D721Med (cell line): ENCODE measurements at regions not wholly inside any gene's neighbourhood (a gene's known extent, or its start where the extent isn't known, plus 50 kb on each side); places are given as distances from the start of the nearest gene placed in this dataset.
"Not testable (repeated sequence)": the region's sequence is repeated elsewhere in the genome, so short reads cannot be mapped to it uniquely, and the experiment has no call there.

ENCODE experiments used
- DNase-seq: peaks from one replicate; pipeline ENCODE4 v3.0.0; 2011; ENCODE audit warnings: low spot score; ENCODE audit not compliant: insufficient read length
- FAIRE-seq: peaks from 2 replicates; lab custom pipeline; 2011; peaks lifted over from hg19 to GRCh38; lab: Jason Lieb, UNC
- TF ChIP-seq, protein P1 (sequence below): IDR thresholded peaks from 2 replicates; pipeline ENCODE4 v1.5.1; 2012; ENCODE audit warnings: mild to moderate bottlenecking, control low read depth; ENCODE audit not compliant: insufficient read depth; ENCODE audit errors: missing control alignments

DNA sequence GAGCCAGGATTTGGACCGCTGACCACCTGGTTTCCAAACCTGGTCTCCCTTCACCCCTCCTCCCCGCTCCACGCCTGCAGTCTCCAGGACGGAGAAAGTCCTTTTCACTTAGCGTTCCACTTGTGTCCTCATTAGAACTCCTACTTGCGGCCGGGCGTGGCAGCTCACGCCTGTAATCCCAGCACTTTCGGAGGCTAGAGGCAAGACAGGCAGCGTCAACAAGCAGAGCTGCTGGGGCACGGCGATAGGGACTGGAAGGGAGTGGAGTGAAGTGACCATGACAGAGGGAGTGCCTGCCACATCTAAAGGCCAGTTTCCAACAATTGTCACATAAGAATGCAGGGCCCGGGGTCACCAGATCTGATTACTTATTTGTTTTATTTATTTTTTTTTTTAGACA, 132.5 kb upstream of the NCOR2 start:
- FAIRE-seq (no peak), DNase-seq (no peak)
- TF ChIP-seq, protein P1, sequence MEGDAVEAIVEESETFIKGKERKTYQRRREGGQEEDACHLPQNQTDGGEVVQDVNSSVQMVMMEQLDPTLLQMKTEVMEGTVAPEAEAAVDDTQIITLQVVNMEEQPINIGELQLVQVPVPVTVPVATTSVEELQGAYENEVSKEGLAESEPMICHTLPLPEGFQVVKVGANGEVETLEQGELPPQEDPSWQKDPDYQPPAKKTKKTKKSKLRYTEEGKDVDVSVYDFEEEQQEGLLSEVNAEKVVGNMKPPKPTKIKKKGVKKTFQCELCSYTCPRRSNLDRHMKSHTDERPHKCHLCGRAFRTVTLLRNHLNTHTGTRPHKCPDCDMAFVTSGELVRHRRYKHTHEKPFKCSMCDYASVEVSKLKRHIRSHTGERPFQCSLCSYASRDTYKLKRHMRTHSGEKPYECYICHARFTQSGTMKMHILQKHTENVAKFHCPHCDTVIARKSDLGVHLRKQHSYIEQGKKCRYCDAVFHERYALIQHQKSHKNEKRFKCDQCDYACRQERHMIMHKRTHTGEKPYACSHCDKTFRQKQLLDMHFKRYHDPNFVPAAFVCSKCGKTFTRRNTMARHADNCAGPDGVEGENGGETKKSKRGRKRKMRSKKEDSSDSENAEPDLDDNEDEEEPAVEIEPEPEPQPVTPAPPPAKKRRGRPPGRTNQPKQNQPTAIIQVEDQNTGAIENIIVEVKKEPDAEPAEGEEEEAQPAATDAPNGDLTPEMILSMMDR: no peak

DNA sequence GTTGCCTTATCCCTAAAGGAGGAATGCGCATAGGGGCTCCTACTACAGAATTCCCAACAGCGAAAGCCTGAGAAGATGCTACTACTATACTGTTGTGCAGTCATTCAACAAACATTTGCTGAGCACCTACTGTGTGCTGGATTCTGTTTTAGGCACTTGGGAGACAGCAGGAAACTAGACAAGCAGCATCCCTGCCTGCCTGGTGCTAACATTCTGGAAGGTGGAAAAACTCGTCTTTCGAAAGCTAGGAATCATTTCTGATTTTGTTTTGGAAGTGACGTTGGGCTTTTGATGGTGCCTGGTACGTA, 131.5 kb upstream of the NCOR2 start:
- TF ChIP-seq, protein P1: no peak
- no peak for FAIRE-seq
- no peak for DNase-seq

DNA sequence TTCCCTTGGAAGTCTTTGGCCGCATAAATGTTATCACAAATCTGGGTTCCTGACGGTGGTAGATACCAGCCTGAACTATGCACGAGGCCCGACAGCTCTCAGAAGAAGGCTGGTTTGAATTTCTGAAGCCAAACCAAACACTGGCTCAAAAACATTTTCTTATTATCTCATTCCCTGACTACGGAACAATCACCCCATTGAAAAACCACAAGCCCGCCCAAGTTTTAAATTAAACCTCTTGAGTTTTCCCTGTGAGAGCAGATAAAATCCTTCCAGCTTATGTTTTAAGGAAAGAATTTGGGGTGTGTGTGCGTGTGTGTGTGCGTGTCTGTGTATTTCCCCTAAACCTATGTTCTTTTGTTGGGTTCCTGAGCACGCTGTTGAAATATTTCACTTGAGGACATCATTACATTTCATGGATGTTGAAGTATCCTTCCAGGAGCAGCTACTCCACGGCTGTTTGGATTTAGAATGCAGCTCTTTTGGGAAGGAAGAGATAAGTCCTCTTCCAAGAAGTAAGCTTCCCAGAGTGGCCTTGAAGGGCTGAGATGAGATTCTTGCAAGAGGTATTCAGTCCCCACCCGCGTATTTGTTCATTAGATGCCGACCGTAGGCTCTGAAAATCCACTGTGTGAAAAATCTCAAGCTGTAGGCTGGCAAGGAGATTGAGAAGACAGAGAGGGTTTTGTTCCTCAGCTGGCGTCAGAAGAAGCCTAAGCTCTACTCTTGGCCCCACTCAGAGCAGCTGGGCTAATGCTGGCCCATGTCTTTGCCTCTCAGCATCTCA, 131.0 kb upstream of the NCOR2 start:
- TF ChIP-seq, protein P1: no peak
- DNase-seq (no peak), FAIRE-seq (no peak)

DNA sequence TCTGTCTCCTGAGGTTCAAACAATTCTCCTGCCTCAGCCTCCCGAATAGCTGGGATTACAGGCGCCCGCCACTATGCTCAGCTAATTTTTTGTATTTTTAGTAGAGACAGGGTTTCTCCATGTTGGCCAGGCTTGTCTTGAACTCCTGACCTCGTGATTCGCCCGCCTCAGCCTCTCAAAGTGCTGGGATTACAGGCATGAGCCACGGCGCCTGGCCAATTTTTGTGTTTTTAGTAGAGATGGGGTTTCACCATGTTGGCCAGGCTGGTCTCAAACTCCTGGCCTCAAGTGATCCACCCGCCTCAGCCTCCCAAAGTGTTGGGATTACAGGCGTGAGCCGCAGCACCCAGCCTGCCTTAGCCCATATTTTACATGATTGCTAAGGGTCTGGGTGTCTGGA, 130.3 kb upstream of the NCOR2 start:
- FAIRE-seq, DNase-seq: not testable (repeated sequence)

DNA sequence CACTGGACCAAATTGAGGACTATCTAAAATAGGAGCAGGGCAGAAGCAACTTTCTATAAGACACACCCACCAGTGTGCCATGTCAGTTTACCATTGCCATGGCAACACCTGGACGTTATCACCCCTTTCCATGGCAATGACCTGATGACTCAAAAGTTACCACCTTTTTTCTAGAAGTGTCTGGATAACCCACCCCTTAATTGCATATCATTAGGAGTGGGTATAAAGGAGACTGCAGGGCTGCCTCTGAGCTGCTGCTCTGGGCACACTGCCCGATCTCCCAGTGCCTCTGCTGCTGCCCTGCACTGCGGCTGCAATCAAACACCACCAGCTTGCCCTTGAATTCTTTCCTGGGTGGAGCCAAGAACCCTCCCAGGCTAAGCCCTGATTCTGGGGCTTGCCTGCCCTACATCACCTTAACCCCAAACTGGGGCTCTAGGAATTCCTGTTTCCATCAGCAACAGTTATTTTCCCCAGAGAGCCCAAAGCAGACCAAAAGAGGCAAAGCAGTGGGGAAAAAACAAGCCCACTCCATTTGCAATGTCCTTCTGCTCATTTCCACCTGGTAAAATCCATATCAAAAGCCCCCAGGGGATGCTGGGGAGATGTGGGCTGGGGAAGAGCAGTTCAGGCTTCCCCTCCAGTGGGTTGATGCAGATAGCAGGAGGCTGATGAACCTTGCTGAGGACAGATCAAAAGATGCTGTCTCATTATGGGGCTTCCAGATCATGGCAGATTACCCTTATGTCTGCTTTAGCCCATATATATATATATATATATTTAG, 129.5 kb upstream of the NCOR2 start:
- TF ChIP-seq, protein P1: no peak
- FAIRE-seq (no peak), DNase-seq (no peak)

DNA sequence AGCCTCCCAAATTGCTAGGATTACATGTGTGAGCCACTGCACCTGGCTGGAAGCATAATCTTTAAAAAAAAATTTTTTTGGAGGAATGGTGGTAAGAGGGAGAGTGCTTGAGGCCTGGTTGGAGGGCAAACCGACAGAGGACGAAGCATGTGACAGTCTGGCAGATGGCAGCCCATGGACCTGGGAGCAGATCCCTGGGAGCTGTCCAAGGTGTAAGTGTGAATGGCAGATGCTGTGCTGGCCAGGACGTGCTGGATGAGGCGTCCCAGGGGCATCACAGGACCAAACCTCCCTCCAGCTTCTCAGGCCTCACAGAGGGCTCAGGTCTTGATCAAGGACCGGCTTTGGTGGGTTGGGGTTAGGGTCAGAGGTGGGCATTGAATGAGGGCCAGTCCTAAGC, 128.4 kb upstream of the NCOR2 start:
- no peak for FAIRE-seq
- no peak for DNase-seq
- TF ChIP-seq, protein P1: no peak

DNA sequence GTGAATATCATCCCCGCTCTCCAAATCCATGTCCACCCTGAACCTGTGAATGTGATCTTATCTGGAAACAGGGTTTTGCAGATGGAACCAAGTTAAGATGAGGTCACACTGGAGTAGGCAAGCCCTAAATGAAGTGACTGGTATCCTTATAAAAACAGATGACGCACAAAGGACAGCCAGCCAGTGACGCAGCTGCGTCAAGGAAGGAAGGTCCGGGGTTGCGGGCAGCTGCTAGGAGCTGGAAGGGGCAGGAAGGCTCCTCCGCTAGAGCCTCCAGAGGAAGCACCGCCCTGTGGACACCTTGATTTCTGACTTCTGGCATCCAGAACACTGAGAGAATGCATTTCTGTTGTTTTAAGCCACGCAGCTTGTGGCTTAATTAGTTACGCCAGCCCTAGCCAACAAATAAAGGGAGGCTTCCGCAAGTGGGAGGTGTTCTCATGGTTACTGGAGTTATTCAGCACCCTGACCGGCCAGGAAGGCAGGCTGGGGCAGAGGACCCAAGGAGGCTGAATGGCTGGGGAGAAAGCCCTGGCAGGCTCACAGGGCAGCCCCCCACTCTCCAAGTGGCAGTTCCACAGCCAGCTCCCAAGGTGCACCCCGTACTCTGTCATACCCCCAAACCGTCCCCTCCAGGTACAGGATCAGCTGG, 127.6 kb upstream of the NCOR2 start:
- DNase-seq: no peak
- TF ChIP-seq, protein P1: no peak
- FAIRE-seq: no peak
